ENCODE measurements at regions not wholly inside any gene's neighbourhood (a gene's known extent, or its start where the extent isn't known, plus 50 kb on each side); places are given as distances from the start of the nearest gene placed in this dataset.
A peak's percentile ranks its signal among the peaks of the same experiment; 100 is the strongest.
"Not testable (repeated sequence)": the region's sequence is repeated elsewhere in the genome, so short reads cannot be mapped to it uniquely, and the experiment has no call there.

GRCh38 chr2:109689973-109690372, 75.8 kb downstream of the SOWAHC start:
- H3K9me3 ChIP-seq = no peaks in the 10 kb centered on the region
- H3K27ac ChIP-seq = peak overlapping the region; percentile 70 to 93 (median 81)
- no peak overlapping the region for H3K4me3 ChIP-seq
- no peaks in the 10 kb centered on the region for H3K36me3 ChIP-seq
- ATAC-seq (no peak), DNase-seq (no peak)
- no peaks in the 10 kb centered on the region for H3K27me3 ChIP-seq
- no peak for TF ChIP-seq CTCF (IDR thresholded peaks at IDR 0.05)
- H3K4me1 ChIP-seq = peaks cover 0 to 34% (median 21%) of the 10 kb centered on the region in 9 donors
- intact Hi-C loops (cut with DNase I) = loop anchor here in 4 of 10 donors (5.0 to 10.0 kb wide), 2 partner anchors 75 to 78 kb away; partner anchors contain the start of genes SEPTIN10 (in 4 of the 4) and SOWAHC (in 4 of the 4)
- WGBS, 2 donors = 96 to 97% methylated on average over 9 of the region's 9 CpGs

DNA sequence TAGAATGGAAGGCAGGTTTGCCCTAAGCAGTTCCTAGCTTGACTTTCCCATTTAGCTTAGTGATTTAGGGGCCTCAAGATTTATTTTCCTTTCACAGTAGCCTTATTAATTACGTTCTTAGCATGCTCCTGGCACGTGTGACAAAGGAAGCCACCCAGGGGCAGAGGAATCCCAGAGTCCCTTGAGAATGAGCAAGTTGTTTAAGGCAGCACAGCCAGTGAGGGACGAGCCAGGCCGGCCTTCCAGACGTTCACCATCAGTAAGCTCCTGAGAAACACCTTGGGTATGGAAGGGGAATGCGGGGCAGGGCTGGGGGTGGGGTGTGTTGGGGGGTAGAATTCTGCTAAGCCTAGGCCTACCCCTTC, 76.3 kb downstream of the SOWAHC start:
- Histone ChIP-seq H3K9me3 (no peaks in the 10 kb centered on the region), H3K36me3 (no peaks in the 10 kb centered on the region), H3K4me3 (no peak overlapping the region), H3K4me1 (peaks cover 0 to 34% (median 21%) of the 10 kb centered on the region in 9 donors), H3K27ac (peak overlapping the region; percentile 70 to 93 (median 81)), H3K27me3 (no peaks in the 10 kb centered on the region)
- intact Hi-C loops (cut with DNase I) = loop anchor here in 4 of 10 donors (5.0 to 10.0 kb wide), 2 partner anchors 76 to 78 kb away; partner anchors contain the start of genes SEPTIN10 (in 4 of the 4) and SOWAHC (in 4 of the 4)
- TF ChIP-seq CTCF (IDR thresholded peaks at IDR 0.05) = no peak
- DNase-seq = no peak
- 33 to 42% methylated on average over 6 of the region's 6 CpGs for WGBS, 2 donors
- ATAC-seq = peak in 1 of 8 donors; percentile 4

DNA sequence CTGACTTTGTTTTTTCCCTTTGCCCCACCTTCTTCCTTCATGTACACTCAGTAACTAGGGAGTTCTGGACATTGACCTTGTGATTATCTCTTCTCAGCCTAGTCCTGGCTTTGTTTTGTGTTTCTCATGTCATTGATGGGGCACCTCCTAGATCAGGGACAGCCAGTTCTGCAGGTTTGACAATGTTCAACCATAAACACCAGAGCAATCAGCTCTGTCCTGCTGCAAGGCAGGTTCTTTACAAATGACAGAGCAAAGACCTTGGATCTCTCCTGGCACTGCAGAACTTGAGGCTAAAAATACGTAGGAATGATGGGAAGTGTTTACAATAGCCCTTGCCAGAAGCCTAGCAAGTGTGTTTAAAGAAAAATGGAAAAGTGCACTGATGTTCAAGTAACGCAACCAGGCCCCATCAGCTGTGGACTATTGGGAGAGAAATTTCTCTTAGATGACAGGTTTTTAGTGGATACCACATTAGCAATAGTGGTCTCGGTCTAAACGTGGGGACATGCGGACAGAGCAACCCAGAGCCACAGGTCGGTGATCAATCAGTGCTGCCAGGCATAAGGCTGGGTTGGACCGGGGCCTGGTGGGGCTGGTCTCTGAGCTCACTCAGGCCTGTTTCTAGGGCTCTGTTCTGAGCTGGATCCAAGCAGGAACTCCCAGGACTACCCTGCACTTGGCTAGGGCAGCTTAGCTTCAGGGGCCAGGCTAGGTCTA, 76.8 kb downstream of the SOWAHC start:
- peak; percentile 39 to 51 for DNase-seq
- TF ChIP-seq CTCF (IDR thresholded peaks at IDR 0.05) = no peak
- peak overlapping the region; percentile 70 to 93 (median 81) for H3K27ac ChIP-seq
- no peak overlapping the region for H3K4me3 ChIP-seq
- intact Hi-C loops (cut with DNase I) = loop anchor here in 4 of 10 donors (5.0 to 10.0 kb wide), 2 partner anchors 76 to 79 kb away; partner anchors contain the start of genes SEPTIN10 (in 4 of the 4) and SOWAHC (in 4 of the 4)
- WGBS, 2 donors = 32 to 45% methylated on average over 7 of the region's 7 CpGs
- no peaks in the 10 kb centered on the region for H3K9me3 ChIP-seq
- no peaks in the 10 kb centered on the region for H3K27me3 ChIP-seq
- H3K4me1 ChIP-seq = peaks cover 0 to 34% (median 21%) of the 10 kb centered on the region in 9 donors
- no peaks in the 10 kb centered on the region for H3K36me3 ChIP-seq
- peak; percentile 75 to 94 (median 91) for ATAC-seq

GRCh38 chr2:109692013-109692743, 78.0 kb downstream of the SOWAHC start:
- ATAC-seq = peak in 5 of 8 donors; percentile 36 to 60 (median 46)

GRCh38 chr2:109692831-109693230, 78.7 kb downstream of the SOWAHC start:
- H3K9me3 ChIP-seq, H3K4me3 ChIP-seq, H3K27me3 ChIP-seq, DNase-seq, ATAC-seq, H3K36me3 ChIP-seq: not testable (repeated sequence)
- peak overlapping the region in 2 of 10 donors; percentile 77 to 84 for H3K27ac ChIP-seq
- WGBS, 2 donors = 81 to 88% methylated on average over 9 of the region's 9 CpGs
- H3K4me1 ChIP-seq = peaks cover 0 to 34% (median 21%) of the 10 kb centered on the region in 9 donors
- intact Hi-C loops (cut with DNase I) = loop anchor here in 4 of 10 donors (5.0 to 10.0 kb wide), 2 partner anchors 78 to 81 kb away; partner anchors contain the start of genes SEPTIN10 (in 4 of the 4) and SOWAHC (in 4 of the 4)

More at GRCh38 chr2:109692013-109692743, 78.0 kb downstream of the SOWAHC start:
- Histone ChIP-seq H3K36me3 (no peaks in the 10 kb centered on the region), H3K4me3 (no peak overlapping the region), H3K27ac (peak overlapping the region; percentile 66 to 93 (median 79)), H3K27me3 (no peaks in the 10 kb centered on the region), H3K9me3 (peaks cover 0 to 6% (median 0%) of the 10 kb centered on the region in 11 donors), H3K4me1 (peaks cover 0 to 34% (median 21%) of the 10 kb centered on the region in 9 donors)
- intact Hi-C loops (cut with DNase I) = loop anchor here in 4 of 10 donors (5.0 to 10.0 kb wide), 2 partner anchors 77 to 80 kb away; partner anchors contain the start of genes SEPTIN10 (in 4 of the 4) and SOWAHC (in 4 of the 4)
- WGBS, 2 donors = 65 to 66% methylated on average over 15 of the region's 15 CpGs
- TF ChIP-seq CTCF (IDR thresholded peaks at IDR 0.05) = no peak
- DNase-seq = no peak

GRCh38 chr2:109693292-109693691, 79.1 kb downstream of the SOWAHC start:
- H3K9me3 ChIP-seq, H3K4me3 ChIP-seq, ATAC-seq, H3K36me3 ChIP-seq, H3K27me3 ChIP-seq, H3K27ac ChIP-seq, DNase-seq: not testable (repeated sequence)
- intact Hi-C loops (cut with DNase I) = loop anchor here in 4 of 10 donors (5.0 to 10.0 kb wide), 2 partner anchors 78 to 81 kb away; partner anchors contain the start of genes SEPTIN10 (in 4 of the 4) and SOWAHC (in 4 of the 4)
- H3K4me1 ChIP-seq = peaks cover 0 to 34% (median 21%) of the 10 kb centered on the region in 9 donors
- 92 to 93% methylated on average over 8 of the region's 8 CpGs for WGBS, 2 donors

Data from heart right ventricle (tissue), 16 donors.